NCI-H1417 treated with DMSO at 0.1 percent for 48 hours (cell line): ENCODE measurements at regions not wholly inside any gene's neighbourhood (a gene's known extent, or its start where the extent isn't known, plus 50 kb on each side); places are given as distances from the start of the nearest gene placed in this dataset.

Source experiments
- DNase-seq: peaks from one replicate; lab custom pipeline; 2025; lab: John Stamatoyannopoulos, UW

DNA sequence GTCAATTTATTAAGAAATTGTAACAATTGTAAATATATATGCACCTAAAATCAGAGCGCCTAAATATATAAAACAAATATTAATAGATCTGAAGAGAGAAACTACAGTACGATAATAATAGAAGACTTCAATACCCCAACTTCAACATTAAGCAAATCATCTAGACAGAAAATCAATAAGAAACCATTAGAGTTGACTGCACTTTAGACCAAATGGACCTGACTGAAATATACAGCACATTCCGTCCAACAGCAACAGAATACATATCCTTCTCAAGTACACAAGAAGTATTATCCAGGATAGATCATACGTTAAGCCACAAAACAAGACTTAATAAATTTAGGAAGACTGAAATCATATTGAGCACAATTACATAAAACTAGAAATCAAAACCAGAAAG lies 208.7 kb downstream of the MED10 start:
- no peak for DNase-seq

DNA sequence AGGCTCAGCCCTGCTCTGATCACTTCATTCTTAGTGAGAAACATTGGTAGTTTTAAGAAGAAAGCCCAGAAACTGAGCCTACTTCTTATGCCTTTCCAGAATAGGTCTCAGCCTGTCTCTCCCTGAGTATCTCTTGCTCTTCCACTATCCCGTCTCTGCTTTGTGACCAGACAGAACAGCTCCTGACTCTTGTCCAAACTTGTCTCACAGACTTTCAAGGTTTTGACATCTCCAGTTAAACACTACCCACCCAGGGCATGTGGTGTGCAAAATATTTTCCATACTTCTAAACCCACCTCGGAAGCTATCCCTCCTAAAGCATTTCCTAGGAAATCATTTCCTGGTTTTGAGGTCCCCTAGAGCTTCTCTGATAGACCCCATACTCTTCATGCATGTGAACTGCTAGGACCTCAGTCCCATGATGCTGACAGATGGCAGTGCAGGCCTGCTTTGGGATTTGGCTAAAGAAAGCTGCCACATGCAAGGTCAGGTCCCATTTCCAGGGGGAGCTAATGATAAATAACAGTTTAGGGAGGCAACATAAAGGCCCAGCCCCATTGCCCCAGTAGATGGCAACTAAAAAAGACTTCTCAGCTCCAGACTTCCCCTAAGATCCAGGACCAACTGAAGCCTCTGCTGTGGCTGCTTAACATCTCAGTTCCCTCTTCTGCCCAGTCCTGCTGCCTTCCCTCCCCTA lies 211.5 kb downstream of the MED10 start:
- DNase-seq, result no peak

- DNase-seq, result no peak
Measured at GRCh38 chr5:6163913-6164312, 214.4 kb downstream of the MED10 start.

DNA sequence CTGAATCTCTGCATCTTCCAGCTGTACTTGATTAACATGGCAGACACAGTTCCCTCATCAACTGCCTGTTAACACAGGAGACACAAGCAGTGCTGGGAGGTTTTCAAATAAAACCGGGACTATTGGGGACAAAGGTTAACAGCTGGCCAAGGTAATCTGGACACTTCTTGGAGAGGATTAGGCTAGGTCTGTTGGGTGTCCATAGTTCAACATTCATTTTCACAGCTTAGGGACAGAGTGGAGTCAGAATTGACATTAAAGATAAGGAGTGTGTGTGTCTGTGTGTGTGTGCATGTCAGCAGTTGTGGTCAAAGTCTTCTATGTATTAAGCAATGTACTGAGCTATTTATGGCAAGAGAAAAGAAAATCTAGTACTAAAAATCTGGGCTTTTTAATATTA lies 216.2 kb downstream of the MED10 start:
- no peak for DNase-seq

DNA sequence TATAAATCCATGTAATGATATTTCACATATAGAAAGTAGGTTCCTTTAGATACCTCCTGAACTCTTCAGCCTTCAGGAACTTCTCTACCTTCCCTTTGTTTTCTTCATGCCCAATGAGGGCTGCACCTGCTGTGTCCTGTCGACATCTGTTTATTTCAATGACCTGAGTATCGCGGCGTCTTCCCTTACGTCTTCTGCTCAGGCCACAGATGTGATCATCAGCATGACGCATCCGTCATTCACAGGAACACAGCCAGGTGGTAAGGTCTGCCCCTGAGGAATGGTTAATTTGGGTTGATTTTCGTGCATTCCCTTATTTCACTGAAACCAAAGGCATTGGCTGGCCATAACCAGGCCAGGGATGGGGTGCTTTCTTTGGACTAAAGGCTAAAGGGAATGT lies 217.1 kb downstream of the MED10 start:
- DNase-seq, result no peak

- no peak for DNase-seq
Measured at GRCh38 chr5:6159832-6160430, 218.4 kb downstream of the MED10 start.

DNA sequence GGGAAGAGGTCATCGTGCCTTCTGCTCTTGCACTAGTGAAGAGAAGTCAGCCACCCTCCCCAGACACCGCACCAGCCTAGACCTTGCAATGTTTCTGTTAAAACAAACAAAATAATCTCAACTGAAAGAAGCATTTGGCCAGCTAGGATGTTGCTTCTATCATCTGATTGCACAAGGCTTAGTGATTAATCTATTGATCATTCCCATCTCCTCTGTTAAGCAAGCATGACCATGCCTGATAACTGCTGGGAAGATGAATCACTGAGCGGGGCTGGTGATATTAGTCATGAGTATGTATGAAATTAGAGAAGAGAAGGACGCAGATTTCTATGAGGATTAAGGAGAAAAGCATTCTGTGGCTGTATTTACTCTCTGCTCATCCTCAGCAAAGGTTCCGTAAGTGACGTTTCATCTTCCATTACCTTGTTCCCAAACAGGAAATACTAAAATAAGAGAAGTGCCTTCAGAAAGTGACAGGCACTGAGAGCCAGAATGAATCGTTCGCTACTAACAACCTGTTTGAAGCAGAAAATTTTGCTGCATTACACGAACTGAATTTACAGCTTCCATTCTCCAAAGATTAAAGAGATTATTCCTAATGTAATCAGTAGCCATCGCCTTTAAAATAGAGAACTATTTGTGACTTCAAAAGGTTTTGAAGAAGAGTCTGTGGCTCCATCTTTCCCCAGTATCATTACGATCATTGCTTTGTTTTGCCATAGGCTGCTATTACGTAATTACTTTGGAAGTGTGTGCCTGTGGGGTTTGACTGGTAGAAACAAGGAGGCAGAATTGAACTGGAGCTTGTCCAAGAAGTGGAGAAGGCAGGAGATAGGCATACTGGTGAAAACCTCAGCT lies 219.1 kb downstream of the MED10 start:
- DNase-seq, result no peak

DNA sequence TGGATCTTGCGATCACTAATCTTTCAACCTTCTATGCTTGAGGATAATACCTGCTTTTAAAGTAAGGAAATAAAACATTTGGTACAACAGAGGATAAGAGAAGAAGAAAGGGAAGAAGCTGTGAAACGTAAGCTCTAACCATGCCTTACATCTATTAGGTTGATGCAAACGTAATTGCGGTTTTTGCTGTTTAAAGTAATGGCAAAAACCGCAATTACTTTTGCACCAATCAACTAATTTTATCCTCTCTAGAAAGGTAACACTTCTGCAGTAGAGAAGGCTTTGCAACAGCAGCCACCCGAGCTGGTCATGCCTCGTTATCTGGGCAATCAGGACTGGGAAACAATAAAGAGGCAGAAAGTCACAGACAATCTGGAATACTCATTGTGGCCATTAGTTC lies 224.1 kb downstream of the MED10 start:
- no peak for DNase-seq

DNA sequence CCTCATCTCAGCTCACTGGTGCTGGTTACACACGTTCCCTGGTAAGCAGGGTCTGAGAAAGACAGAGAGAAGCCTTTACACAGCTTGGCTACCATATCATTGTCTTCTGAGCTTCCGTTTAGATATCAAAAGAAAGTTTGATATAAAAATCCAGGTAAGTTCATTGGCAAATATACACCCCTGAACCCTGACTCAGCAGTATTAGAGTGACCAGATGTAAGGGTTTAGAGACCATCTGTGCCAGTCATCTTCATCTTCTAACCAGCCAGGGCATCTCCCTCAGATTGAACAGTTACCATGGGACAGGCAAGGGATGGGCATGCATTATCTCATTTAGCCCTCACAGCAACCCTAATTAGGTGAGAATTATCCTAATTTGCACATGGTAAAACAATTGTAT lies 232.1 kb downstream of the MED10 start:
- DNase-seq, result no peak

- no peak for DNase-seq
Measured at GRCh38 chr5:6145616-6146237, 232.6 kb downstream of the MED10 start.

DNA sequence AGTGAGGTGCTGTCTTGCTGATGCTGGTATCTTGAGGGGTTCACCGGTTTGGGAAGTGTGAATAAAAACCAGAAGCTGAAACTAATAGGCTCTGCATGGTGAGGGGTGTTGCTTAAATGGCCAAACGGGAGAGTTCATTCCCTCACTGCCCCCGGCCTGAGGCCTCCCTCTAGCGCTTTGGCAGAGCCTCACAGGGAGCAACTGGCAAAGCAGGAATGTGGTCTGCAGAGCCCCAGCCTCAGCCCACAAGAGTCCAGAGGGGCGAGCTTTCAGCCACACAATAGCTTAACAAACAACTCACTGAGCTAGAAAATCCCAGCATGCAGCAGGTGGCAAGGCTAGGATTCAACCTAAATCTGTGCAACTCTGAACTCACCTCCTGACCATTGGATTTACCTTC lies 234.8 kb downstream of the MED10 start:
- no peak for DNase-seq

DNA sequence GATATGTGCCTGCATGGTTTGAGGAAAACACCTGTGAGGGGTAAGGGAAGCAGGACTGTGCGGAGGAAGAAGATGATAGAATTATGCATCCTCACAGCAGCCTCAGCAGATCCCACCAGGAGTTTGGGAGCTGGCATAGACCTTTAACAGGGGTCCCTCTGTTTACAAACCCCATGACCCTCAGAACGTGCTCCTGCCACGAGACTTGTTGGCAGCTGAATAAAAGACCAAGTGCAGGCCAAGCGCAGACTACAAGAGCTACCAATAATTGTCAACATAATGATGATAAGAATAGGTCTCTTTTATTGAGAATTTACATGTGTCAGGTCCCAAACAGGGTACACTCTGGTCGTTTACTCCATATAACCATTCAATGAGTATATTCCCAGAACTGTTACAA lies 236.0 kb downstream of the MED10 start:
- no peak for DNase-seq

DNA sequence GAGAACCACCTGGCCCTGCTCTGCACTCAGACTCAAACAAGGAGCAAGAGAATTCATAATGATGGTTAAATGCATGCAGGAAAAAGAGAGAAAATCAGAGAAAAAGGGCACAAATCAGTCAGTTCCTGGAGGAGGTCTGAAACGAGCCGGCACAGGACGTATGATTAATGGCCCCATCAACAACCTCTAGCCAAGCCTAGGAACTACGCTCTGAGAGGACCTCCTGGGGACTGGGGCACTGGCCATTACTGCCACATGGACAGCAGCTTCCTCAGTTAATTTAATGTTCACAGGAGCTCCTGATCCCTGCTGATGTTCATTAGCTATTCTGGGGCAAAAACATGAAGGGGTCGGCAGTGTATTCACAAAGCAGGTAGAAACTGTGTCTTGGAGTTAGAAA lies 238.1 kb downstream of the MED10 start:
- no peak for DNase-seq

- no peak for DNase-seq
Measured at GRCh38 chr5:6135977-6136376, 242.4 kb downstream of the MED10 start.

- no peak for DNase-seq
Measured at GRCh38 chr5:6134281-6134680, 244.1 kb downstream of the MED10 start.

GRCh38 chr5:6125781-6126180 lies 252.6 kb downstream of the MED10 start:
- DNase-seq, result no peak

DNA sequence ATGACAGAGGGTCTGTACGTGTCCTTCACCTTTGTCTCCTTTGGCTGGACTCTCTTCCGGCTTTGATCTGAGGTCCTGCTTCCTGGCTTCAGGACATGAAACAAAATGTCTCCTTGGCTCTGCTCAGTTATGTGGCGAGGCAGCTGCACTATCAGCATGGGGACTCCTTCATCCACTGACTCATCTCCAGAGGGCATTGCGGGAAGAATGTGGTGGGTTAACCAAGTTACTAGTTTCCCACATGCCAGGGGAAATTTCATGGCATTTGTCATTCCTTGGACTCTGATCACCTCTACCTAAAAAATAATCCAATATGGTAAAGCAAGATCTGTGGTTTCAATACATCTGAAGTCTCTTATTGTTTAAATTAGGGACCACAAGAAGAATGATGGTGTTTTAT lies 259.7 kb downstream of the MED10 start:
- no peak for DNase-seq

DNA sequence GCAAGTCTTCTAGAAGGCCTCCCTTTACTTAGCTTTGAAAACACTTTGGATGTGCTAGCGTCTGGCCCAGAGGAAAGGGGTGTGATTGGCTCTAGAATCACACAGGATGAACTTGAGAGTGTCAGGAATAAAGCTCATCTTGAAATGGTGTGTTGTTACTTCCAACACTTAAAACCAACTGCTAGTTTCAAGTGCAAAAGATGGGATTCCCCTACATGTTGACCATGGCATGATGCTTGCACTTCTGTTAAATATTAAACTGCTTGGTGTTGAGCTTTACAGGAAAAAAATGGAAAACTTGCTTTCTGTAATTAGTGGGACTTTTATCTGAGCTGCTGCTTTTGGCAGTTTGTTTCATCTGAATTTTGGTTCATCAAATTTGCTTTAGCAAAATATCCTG lies 261.1 kb downstream of the MED10 start:
- no peak for DNase-seq

GRCh38 chr5:6115852-6116251 lies 262.5 kb downstream of the MED10 start:
- DNase-seq, result no peak

- no peak for DNase-seq
Measured at GRCh38 chr5:6112538-6112937, 265.8 kb downstream of the MED10 start.

DNA sequence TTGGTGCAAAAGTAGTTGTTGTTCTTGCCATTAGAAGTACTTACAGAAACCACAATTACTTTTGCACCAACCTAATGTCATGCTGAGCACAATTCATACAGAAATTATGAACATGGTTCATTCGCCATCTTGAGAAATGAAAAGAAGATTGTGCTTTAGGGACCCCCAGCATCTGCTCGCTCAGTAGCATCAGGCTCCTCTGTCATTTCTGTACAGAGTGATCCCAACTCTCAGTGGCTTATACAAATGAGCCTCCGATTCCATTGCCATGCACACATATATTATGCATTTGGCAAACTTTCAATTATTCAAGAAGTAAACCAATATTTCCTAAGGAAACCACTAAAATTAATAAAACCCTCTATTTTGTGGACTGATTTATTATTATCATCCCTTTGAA lies 266.2 kb downstream of the MED10 start:
- DNase-seq, result no peak

GRCh38 chr5:6111131-6111530 lies 267.2 kb downstream of the MED10 start:
- no peak for DNase-seq
